MCF 10A (cell line): ENCODE measurements at regions not wholly inside any gene's neighbourhood (a gene's known extent, or its start where the extent isn't known, plus 50 kb on each side); places are given as distances from the start of the nearest gene placed in this dataset.

Experiments used
- BruUV-seq: library from RNA; stranded (reverse); fragments of 400-500 nt; replicated peaks from 2 replicates; lab custom pipeline; 2021; lab: Mats Ljungman, UMichigan
- CTCF ChIA-PET: fragments of 300-600 bp; sonication (Branson Sonifier 250); formaldehyde crosslinking; extraction: SDS; loops from one replicate; lab custom pipeline; 2021; ENCODE audit warnings: antibody characterized with exemption, inconsistent platforms; lab: Yijun Ruan, JAX
- POLR2A ChIA-PET: fragments of 300-600, 350-650 bp; sonication (Branson Sonifier 250); formaldehyde crosslinking; extraction: SDS; loops from one replicate; lab custom pipeline; 2020; ENCODE audit warnings: antibody characterized with exemption, inconsistent platforms; lab: Yijun Ruan, JAX
- DNase-seq: peaks from one replicate; pipeline ENCODE4 v3.0.0-alpha.2; 2018; ENCODE audit not compliant: unreplicated experiment
- H3K27ac Mint-ChIP-seq: one replicate; pipeline ENCODE4 v1.8.0; 2022; ENCODE audit warnings: mild to moderate bottlenecking, low read depth, mixed read lengths; ENCODE audit not compliant: unreplicated experiment
- H3K27me3 Mint-ChIP-seq: one replicate; pipeline ENCODE4 v1.8.0; 2022; ENCODE audit warnings: mixed read lengths; ENCODE audit not compliant: insufficient read depth, unreplicated experiment
- H3K36me3 Mint-ChIP-seq: one replicate; pipeline ENCODE4 v1.8.0; 2022; ENCODE audit warnings: mild to moderate bottlenecking, moderate library complexity, mixed read lengths; ENCODE audit not compliant: insufficient read depth, unreplicated experiment
- H3K4me1 Mint-ChIP-seq: one replicate; pipeline ENCODE4 v1.8.0; 2022; ENCODE audit warnings: mixed read lengths; ENCODE audit not compliant: insufficient read depth, unreplicated experiment
- H3K4me3 Mint-ChIP-seq: one replicate; pipeline ENCODE4 v1.8.0; 2022; ENCODE audit warnings: mild to moderate bottlenecking, moderate library complexity, mixed read lengths; ENCODE audit not compliant: unreplicated experiment
- H3K9me3 Mint-ChIP-seq: one replicate; pipeline ENCODE4 v1.8.0; 2022; ENCODE audit warnings: mixed read lengths; ENCODE audit not compliant: unreplicated experiment
- intact Hi-C: fragments of 100-400 bp; cut with micrococcal nuclease; formaldehyde crosslinking; loops from 2 replicates; pipeline ENCODE4 v1.14.1; 2022
- TF ChIP-seq, protein P1 (sequence below): fragments of 200-600 bp; IDR thresholded peaks from one replicate; pipeline ENCODE4 v1.8.0; 2022; ENCODE audit warnings: antibody characterized with exemption, mild to moderate bottlenecking; ENCODE audit not compliant: unreplicated experiment

DNA sequence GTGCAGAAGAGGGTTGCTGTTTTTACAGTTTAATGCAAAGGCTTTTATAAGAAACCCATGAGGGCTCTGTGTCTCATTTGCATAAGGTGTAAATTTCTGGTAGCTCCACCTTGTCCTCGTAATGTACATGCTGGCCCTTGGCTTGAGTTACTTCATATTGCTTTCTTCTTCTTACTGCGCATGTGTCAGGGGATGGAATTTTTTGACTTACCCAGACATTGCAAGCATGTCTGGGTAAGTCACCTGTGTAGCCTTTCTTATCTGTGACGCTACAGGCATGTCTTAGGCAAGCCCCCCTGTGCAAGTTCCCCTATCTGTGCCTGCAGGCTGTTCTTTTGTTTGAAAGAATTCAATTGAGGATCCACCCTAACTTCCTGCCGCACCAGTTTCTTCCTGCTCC, 274.2 kb downstream of the ETNK1 start:
- no TSS peak for BruUV-seq
- H3K27me3 Mint-ChIP-seq = no peaks in the 10 kb centered on the region
- no peak overlapping the region for H3K4me3 Mint-ChIP-seq
- no peaks in the 10 kb centered on the region for H3K36me3 Mint-ChIP-seq
- H3K9me3 Mint-ChIP-seq = no peaks in the 10 kb centered on the region
- no peak overlapping the region for H3K27ac Mint-ChIP-seq
- intact Hi-C loops = no loop called here
- TF ChIP-seq, protein P1, sequence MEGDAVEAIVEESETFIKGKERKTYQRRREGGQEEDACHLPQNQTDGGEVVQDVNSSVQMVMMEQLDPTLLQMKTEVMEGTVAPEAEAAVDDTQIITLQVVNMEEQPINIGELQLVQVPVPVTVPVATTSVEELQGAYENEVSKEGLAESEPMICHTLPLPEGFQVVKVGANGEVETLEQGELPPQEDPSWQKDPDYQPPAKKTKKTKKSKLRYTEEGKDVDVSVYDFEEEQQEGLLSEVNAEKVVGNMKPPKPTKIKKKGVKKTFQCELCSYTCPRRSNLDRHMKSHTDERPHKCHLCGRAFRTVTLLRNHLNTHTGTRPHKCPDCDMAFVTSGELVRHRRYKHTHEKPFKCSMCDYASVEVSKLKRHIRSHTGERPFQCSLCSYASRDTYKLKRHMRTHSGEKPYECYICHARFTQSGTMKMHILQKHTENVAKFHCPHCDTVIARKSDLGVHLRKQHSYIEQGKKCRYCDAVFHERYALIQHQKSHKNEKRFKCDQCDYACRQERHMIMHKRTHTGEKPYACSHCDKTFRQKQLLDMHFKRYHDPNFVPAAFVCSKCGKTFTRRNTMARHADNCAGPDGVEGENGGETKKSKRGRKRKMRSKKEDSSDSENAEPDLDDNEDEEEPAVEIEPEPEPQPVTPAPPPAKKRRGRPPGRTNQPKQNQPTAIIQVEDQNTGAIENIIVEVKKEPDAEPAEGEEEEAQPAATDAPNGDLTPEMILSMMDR = no peak
- H3K4me1 Mint-ChIP-seq = no peaks in the 10 kb centered on the region
- ChIA-PET CTCF (no interaction called here), POLR2A (no interaction called here)
- no peak for DNase-seq

DNA sequence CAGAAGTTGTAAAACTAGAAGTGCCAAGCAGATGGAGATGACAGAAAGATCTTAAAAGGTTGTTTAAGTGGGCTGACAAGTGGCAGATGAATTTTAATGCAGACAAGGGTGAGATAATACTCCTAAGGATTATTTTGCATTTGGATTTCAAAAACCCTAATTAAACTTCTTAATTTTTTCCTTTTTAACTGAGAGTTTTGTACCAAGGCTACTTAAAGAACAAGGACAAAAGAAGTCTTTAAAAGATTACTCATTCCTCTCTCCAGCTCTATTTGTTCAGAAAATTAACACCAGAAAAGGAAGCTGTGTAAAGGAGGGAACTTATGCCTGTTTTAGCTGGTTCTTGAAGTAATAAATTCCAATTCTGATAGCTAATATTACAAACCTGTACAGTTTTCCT, 275.4 kb downstream of the ETNK1 start:
- intact Hi-C loops = no loop called here
- TF ChIP-seq, protein P1 = no peak
- POLR2A ChIA-PET = no interaction called here
- no TSS peak for BruUV-seq
- no peaks in the 10 kb centered on the region for H3K36me3 Mint-ChIP-seq
- no peaks in the 10 kb centered on the region for H3K9me3 Mint-ChIP-seq
- CTCF ChIA-PET = no interaction called here
- H3K27me3 Mint-ChIP-seq = no peaks in the 10 kb centered on the region
- H3K4me3 Mint-ChIP-seq = no peak overlapping the region
- H3K4me1 Mint-ChIP-seq = no peaks in the 10 kb centered on the region
- no peak for DNase-seq
- no peak overlapping the region for H3K27ac Mint-ChIP-seq

DNA sequence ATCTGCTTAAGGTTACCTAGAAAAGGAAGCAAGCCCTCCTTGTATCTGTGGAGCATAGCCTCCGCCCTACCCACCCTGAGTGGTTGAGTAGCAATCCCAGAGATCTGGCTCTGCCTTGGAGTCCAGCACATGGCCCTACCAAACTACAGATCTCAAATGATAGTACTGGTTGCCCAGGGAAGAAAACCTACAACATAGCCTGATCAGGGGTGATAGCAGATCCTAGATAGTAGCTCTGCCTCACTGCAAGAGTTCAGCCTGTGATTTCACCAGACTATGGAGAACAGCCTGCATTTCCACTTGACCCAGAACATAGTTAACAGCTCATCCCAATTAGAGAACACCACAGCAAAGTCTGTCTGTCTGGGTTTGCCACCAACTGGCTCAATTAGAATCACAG, 279.5 kb downstream of the ETNK1 start:
- intact Hi-C loops = no loop called here
- TF ChIP-seq, protein P1 = no peak
- DNase-seq = no peak
- ChIA-PET CTCF (interaction anchor here (0.6 to 0.7 kb wide), 2 partner anchors 12 to 15 kb away, joined by 3 to 4 read pairs; no protein-coding TSS in a partner anchor), POLR2A (no interaction called here)
- H3K27me3 Mint-ChIP-seq = no peaks in the 10 kb centered on the region
- H3K4me1 Mint-ChIP-seq = no peaks in the 10 kb centered on the region
- no peaks in the 10 kb centered on the region for H3K9me3 Mint-ChIP-seq
- no TSS peak for BruUV-seq
- no peak overlapping the region for H3K4me3 Mint-ChIP-seq
- H3K36me3 Mint-ChIP-seq = no peaks in the 10 kb centered on the region
- no peak overlapping the region for H3K27ac Mint-ChIP-seq

DNA sequence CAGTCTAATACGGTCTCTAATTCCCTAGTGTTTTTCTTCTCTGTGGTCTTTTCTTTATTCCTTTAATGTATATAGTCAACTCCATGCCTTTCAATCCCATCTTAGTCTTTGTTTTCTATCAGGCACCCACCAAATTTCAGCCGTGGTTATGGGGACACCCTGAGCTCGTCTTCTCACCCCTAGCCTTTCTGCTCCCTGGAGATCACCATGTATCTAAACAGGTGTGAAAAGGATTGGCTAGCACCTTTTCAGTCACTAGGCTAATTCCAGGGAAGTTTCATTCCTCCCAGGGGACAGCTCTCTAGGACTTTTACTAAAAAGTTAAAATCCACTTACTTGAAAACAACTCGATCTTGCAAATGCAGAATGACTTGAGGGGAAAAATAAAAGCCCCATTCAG, 291.3 kb downstream of the ETNK1 start:
- Mint-ChIP-seq H3K4me3 (no peak overlapping the region), H3K36me3 (no peaks in the 10 kb centered on the region), H3K4me1 (no peaks in the 10 kb centered on the region), H3K27ac (no peak overlapping the region), H3K9me3 (no peaks in the 10 kb centered on the region), H3K27me3 (peaks cover 14% of the 10 kb centered on the region)
- TF ChIP-seq, protein P1 = no peak
- POLR2A ChIA-PET = no interaction called here
- intact Hi-C loops = no loop called here
- BruUV-seq = no TSS peak
- CTCF ChIA-PET = no interaction called here
- no peak for DNase-seq
